Pancreas (tissue), 10 donors: ENCODE measurements at regions not wholly inside any gene's neighbourhood (a gene's known extent, or its start where the extent isn't known, plus 50 kb on each side); places are given as distances from the start of the nearest gene placed in this dataset.

Experiments used
- ATAC-seq, 4 donors: fragments of 200-7000 bp; cut with Tn5 transposase; one replicate each; pipeline versions ENCODE4 v1.8.0 to v1.9.1; 2020; ENCODE audit warnings: mild to moderate bottlenecking in 4 of 4, moderate library complexity in 4 of 4
- DNase-seq, 6 donors: peaks; one replicate each; pipeline ENCODE4 v3.0.0-alpha.2; 2020
- FAIRE-seq: peaks from 2 replicates; lab custom pipeline; 2012; peaks lifted over from hg19 to GRCh38; lab: Jason Lieb, UNC
- H3K27ac ChIP-seq, 4 donors: fragments of 200-600 bp; sonication (generic); 1 replicate in 3 of 4; 2 replicates in 1 of 4; pipeline versions ENCODE4 v1.5.0 to v1.8.0; 2020
- H3K27me3 ChIP-seq, 4 donors: fragments of 200-600 bp; one replicate each; pipeline ENCODE4 v1.8.0; 2021
- H3K36me3 ChIP-seq, 3 donors: fragments of 200-600 bp; sonication (generic) in 1 of 3; one replicate each; pipeline versions ENCODE4 v1.5.0 to v1.8.0; 2020 to 2021
- H3K4me1 ChIP-seq, 3 donors: fragments of 200-600 bp; one replicate each; pipeline ENCODE4 v1.8.0; 2021
- H3K4me3 ChIP-seq, 4 donors: fragments of 200-600 bp; sonication (generic) in 2 of 4; one replicate each; pipeline versions ENCODE4 v1.5.0 to v1.8.0; 2020 to 2021
- H3K9me3 ChIP-seq, 4 donors: fragments of 200-600 bp; one replicate each; pipeline ENCODE4 v1.8.0; 2021
- CTCF ChIP-seq, 4 donors: fragments of 200-600 bp; sonication (generic) in 3 of 4; IDR thresholded peaks; one replicate each; pipeline versions ENCODE4 v1.5.0 to v1.8.0; 2021; ENCODE audit warnings: antibody characterized with exemption in 4 of 4
- WGBS, 2 donors: extraction: QIAGEN DNeasy Blood & Tissue Kit; methylation state at CpG; one replicate each; pipeline ENCODE4 v1.1.7; 2013; 5-methylcytosine and 5-hydroxymethylcytosine counted together
- intact Hi-C, 3 donors: fragments of 100-400 bp; cut with DNase I; formaldehyde crosslinking; loops; one replicate each; pipeline versions ENCODE4 v1.11.1 to v1.14.2; 2022
- donor health status: healthy with polysubstance abuse.
- donor health status: DM: no; HTN: no; CAD: no; lungs with moderate emphysema.
- donor health status: DM: no; HTN: no; CAD: no.
- donor health status: control.
- donor health status: control.
- donor health status: Bipolar disorder and iron deficiency.
- donor health status: DM: yes; HTN: yes; CAD: no.
- donor health status: DM: no; HTN: no; CAD: no.
- donor health status: DM: no; HTN: no; CAD: no.
- donor health status: DM: yes; HTN: yes; CAD: no.

- no peak for DNase-seq
- no peaks in the 10 kb centered on the region for H3K9me3 ChIP-seq
- no peak for ATAC-seq
- H3K4me1 ChIP-seq: no peaks in the 10 kb centered on the region
- H3K4me3 ChIP-seq: no peak overlapping the region
- H3K36me3 ChIP-seq: no peaks in the 10 kb centered on the region
- intact Hi-C loops: no loop called here
- TF ChIP-seq CTCF (IDR thresholded peaks at IDR 0.05): peak in 2 of 4 donors; percentile 6 to 12
- FAIRE-seq: no peak
- no peaks in the 10 kb centered on the region for H3K27me3 ChIP-seq
- no peak overlapping the region for H3K27ac ChIP-seq
These were observed 534.4 kb upstream of the PCDH10 start for GRCh38 chr4:132614682-132615081.

GRCh38 chr4:132619968-132620367, 529.1 kb upstream of the PCDH10 start:
- no peaks in the 10 kb centered on the region for H3K27me3 ChIP-seq
- no peak for TF ChIP-seq CTCF (IDR thresholded peaks at IDR 0.05)
- no peak overlapping the region for H3K4me3 ChIP-seq
- H3K4me1 ChIP-seq: no peaks in the 10 kb centered on the region
- intact Hi-C loops: no loop called here
- no peaks in the 10 kb centered on the region for H3K36me3 ChIP-seq
- ATAC-seq: no peak
- H3K27ac ChIP-seq: no peak overlapping the region
- H3K9me3 ChIP-seq: no peaks in the 10 kb centered on the region
- 54 to 55% methylated on average over 1 of the region's 1 CpG for whole genome bisulfite sequencing, 2 donors
- no peak for DNase-seq
- no peak for FAIRE-seq

- H3K36me3 ChIP-seq: no peaks in the 10 kb centered on the region
- H3K27me3 ChIP-seq: no peaks in the 10 kb centered on the region
- H3K4me1 ChIP-seq: no peaks in the 10 kb centered on the region
- H3K4me3 ChIP-seq: no peak overlapping the region
- FAIRE-seq (no peak), DNase-seq (peak in 1 of 6 donors; percentile 27), ATAC-seq (peak in 3 of 4 donors; percentile 56 to 68 (median 63))
- H3K27ac ChIP-seq: no peak overlapping the region
- peak in 3 of 4 donors; percentile 44 to 52 (median 46) for TF ChIP-seq CTCF (IDR thresholded peaks at IDR 0.05)
- no peaks in the 10 kb centered on the region for H3K9me3 ChIP-seq
- intact Hi-C loops: no loop called here
- 9 to 15% methylated on average over 6 of the region's 6 CpGs for WGBS, 2 donors
These were observed 506.9 kb upstream of the PCDH10 start for GRCh38 chr4:132642016-132642817.

GRCh38 chr4:132646186-132646585, 502.9 kb upstream of the PCDH10 start:
- DNase-seq (no peak), ATAC-seq (no peak), FAIRE-seq (no peak)
- Histone ChIP-seq H3K27ac (no peak overlapping the region), H3K4me3 (no peak overlapping the region), H3K27me3 (no peaks in the 10 kb centered on the region), H3K9me3 (no peaks in the 10 kb centered on the region), H3K36me3 (no peaks in the 10 kb centered on the region), H3K4me1 (no peaks in the 10 kb centered on the region)
- 63 to 74% methylated on average over 2 of the region's 2 CpGs for WGBS, 2 donors
- intact Hi-C loops: no loop called here
- TF ChIP-seq CTCF (IDR thresholded peaks at IDR 0.05): no peak

GRCh38 chr4:132651196-132651595, 497.9 kb upstream of the PCDH10 start:
- intact Hi-C loops: no loop called here
- no peak for DNase-seq

More at GRCh38 chr4:132651196-132651595, 497.9 kb upstream of the PCDH10 start:
- no peak overlapping the region for H3K27ac ChIP-seq
- FAIRE-seq (no peak), ATAC-seq (no peak)
- no peak overlapping the region for H3K4me3 ChIP-seq
- H3K27me3 ChIP-seq: no peaks in the 10 kb centered on the region
- H3K36me3 ChIP-seq: no peaks in the 10 kb centered on the region
- no peaks in the 10 kb centered on the region for H3K9me3 ChIP-seq
- no peak for TF ChIP-seq CTCF (IDR thresholded peaks at IDR 0.05)
- H3K4me1 ChIP-seq: no peaks in the 10 kb centered on the region
- 69 to 82% methylated on average over 2 of the region's 2 CpGs for WGBS, 2 donors
